H7 (cell line): ENCODE measurements at regions not wholly inside any gene's neighbourhood (a gene's known extent, or its start where the extent isn't known, plus 50 kb on each side); places are given as distances from the start of the nearest gene placed in this dataset.
"Not testable (repeated sequence)": the region's sequence is repeated elsewhere in the genome, so short reads cannot be mapped to it uniquely, and the experiment has no call there.

Experiments used
- DNase-seq: peaks from one replicate; pipeline ENCODE4 v3.0.0; 2012
- H3K27me3 ChIP-seq: 2 replicates; pipeline ENCODE4 v1.6.0; 2011; ENCODE audit warnings: mild to moderate bottlenecking, low read length; ENCODE audit not compliant: control insufficient read depth, insufficient read depth
- H3K36me3 ChIP-seq: replicated peaks from 2 replicates; pipeline ENCODE4 v1.5.1; 2011; ENCODE audit warnings: low read length; ENCODE audit not compliant: control insufficient read depth, insufficient read depth
- H3K4me3 ChIP-seq: 2 replicates; pipeline ENCODE4 v1.5.1; 2011; ENCODE audit warnings: low read depth, mild to moderate bottlenecking, control low read depth, low read length, moderate library complexity; ENCODE audit not compliant: insufficient read depth

- not testable (repeated sequence) for H3K27me3 ChIP-seq, H3K4me3 ChIP-seq, H3K36me3 ChIP-seq, DNase-seq
Measured at GRCh38 chr1:121054928-121055327, 129.2 kb downstream of the FAM72B start.

GRCh38 chr1:121066925-121067324, 117.2 kb downstream of the FAM72B start:
- H3K4me3 ChIP-seq, DNase-seq, H3K27me3 ChIP-seq, H3K36me3 ChIP-seq: not testable (repeated sequence)

GRCh38 chr1:121068738-121069499, 115.2 kb downstream of the FAM72B start:
- H3K36me3 ChIP-seq, DNase-seq, H3K27me3 ChIP-seq, H3K4me3 ChIP-seq: not testable (repeated sequence)

DNA sequence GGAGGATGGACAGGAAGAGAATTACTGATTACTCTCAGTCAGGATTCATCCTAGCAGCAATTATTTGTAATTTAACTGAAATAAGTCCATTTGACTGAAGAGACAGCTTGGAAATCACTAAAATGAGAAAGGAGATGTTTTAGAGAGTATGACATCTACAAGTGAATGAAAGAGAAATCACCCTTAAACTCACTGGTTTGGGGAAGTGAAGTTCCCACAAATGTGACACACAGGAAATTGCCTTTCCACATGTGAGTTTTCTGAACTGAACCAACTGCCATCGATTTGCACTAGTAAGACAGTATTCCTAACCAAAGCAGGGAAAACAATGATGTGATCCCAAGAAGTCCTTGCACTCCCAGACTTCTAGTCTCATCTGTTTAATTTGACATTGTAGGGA, 110.3 kb downstream of the FAM72B start:
- not testable (repeated sequence) for H3K36me3 ChIP-seq, DNase-seq, H3K4me3 ChIP-seq, H3K27me3 ChIP-seq

DNA sequence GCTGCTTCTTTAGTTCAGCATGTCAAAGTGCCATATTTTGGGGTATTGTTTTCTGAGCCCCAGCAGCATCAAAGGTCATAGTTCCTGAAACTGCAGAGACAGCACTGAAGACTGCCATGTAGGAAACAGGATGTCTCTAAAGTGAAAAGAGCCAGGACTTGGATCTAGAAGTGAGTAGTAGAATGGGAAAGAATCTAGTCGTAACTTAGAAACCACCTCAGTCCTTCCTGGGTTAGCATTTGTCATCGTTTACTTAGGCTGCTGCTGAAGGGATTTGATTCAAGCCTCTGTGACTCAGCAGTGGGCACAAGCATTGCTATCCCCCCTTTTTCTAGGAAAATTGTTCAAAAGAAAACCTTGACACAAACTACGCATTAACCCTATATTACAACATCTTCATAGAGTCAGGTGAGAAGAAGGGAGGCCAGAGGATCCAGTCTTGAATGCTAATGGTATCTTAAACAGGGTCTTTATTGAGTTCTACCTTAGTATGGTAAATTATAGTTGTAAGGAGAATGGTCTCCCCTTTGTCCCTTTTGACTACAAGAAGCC, 108.8 kb downstream of the FAM72B start:
- H3K36me3 ChIP-seq, DNase-seq, H3K4me3 ChIP-seq, H3K27me3 ChIP-seq: not testable (repeated sequence)

- DNase-seq, H3K36me3 ChIP-seq, H3K27me3 ChIP-seq, H3K4me3 ChIP-seq: not testable (repeated sequence)
Measured at GRCh38 chr1:121076674-121077073, 107.5 kb downstream of the FAM72B start.

DNA sequence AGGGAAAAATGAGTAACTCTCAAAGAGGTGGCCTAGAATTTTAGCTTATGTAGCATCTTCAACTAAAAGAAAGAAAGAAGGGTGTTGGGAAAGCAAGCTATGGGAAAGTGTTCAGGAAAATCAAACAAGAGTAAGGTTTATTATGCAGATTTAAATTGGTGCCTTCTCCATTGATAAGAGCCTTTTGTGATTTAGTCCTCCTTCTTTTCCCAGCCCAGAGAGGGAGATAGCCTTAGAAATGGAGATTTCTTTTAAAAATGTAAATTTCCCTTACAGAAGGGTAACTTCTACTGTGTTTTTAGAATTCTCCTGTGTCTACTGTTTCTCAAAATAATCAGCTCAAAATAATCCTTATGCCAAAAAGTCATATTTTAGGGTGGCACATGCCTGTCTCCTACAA, 104.5 kb downstream of the FAM72B start:
- H3K27me3 ChIP-seq, DNase-seq, H3K36me3 ChIP-seq, H3K4me3 ChIP-seq: not testable (repeated sequence)

GRCh38 chr1:121080197-121080903, 103.8 kb downstream of the FAM72B start:
- H3K27me3 ChIP-seq, DNase-seq, H3K36me3 ChIP-seq, H3K4me3 ChIP-seq: not testable (repeated sequence)

DNA sequence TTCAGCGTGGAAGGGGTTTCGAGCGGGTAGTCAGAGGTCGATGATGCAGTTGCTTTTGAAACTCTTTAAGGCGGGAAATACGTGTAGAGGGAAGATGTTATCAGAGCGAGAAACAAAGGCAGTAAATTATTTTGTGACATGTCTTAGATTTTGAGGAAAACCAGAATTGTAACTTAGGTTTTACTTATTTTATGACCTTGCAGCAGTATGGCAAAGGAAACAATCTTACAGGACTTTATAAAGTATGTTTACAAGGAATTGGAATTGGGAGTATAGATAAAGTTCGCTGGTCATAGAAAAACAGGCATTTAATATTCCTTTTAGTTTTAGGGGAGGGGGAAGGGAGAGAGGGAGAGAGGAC, 103.3 kb downstream of the FAM72B start:
- not testable (repeated sequence) for H3K4me3 ChIP-seq, H3K27me3 ChIP-seq, DNase-seq, H3K36me3 ChIP-seq

DNA sequence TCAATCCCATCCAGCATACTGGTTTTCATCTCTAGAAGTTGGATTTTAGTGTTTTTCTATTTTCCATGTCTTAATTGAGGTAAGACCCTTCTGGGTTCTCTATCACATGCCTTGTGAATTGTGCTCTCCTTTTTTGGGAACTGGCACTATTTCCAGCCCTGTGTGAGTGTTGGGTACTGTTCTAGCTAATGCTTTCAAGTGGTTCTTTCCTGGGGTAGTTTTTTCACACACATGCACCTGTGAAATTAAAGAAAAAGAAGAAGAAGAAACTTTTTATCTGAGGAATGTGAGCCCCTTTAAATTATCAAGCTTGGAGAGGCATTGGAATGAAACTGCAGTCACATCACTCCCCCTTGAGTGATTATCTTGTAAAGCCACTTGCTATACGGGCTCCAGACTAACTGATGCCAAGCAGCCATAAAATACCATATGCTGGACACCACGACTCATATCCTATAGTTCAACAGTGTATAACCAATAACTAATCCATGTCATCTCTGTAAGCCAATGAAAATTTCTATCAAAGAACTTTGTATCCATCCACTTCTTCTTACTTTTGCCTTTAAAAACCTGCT, 102.4 kb downstream of the FAM72B start:
- H3K27me3 ChIP-seq, H3K36me3 ChIP-seq, H3K4me3 ChIP-seq, DNase-seq: not testable (repeated sequence)

DNA sequence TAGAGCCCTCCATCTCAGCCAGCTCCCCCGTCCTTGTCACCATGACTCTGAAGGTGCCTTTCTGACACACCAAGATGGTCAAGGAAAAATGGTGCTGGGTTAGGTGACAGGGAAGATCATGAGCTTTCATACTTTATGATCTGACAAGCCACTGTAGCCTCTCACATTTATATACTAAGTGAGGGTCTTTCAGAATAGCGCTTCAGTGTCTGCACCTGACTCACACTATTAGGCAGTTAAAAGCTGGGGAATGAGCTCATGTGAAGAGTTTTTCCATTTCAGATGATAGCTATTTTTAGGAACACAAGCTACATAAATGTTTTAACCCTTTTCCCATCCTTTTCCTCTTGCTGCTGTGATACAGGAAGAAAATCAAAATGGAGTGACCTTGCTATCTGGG, 101.1 kb downstream of the FAM72B start:
- H3K4me3 ChIP-seq, DNase-seq, H3K27me3 ChIP-seq, H3K36me3 ChIP-seq: not testable (repeated sequence)

DNA sequence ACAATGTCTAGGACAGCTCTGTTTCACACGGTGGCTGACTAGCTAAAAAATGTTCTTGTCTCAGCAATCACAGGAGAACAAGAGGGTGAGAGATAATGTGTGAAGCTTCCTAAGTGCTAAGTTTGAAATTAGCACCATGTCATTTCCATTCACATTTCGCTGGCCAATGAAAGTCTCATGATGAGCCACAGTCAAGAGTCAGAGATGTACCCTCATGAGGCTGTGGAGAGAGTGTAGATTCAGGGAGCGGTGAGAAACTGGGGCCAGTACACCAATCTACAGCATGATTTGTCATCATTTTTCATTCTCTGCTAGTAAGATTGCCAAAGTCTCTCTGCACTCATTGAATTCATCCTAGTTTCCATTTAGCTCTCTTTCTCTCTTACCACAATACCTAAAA, 97.9 kb downstream of the FAM72B start:
- not testable (repeated sequence) for H3K36me3 ChIP-seq, H3K27me3 ChIP-seq, DNase-seq, H3K4me3 ChIP-seq

DNA sequence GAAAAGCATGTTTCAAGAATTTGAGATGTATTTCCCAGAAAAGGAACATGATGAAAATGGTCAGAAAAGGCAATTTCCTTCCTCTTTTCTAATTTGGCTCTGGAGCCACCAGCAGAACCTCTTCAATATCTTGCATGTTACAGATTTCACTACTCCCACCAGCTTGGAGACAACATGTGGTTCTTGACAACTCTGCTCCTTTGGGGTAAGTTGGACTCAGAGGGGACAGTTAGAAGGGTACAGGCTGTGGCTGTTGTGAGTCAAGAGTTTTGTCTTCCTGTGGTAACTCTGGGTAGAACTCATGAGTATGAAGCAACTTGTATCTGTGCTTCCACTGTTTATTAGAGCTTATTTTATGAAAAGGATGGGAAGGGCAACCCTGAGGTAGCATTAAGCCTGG, 96.9 kb downstream of the FAM72B start:
- H3K4me3 ChIP-seq, H3K27me3 ChIP-seq, H3K36me3 ChIP-seq, DNase-seq: not testable (repeated sequence)

GRCh38 chr1:121088568-121088967, 95.6 kb downstream of the FAM72B start:
- not testable (repeated sequence) for DNase-seq, H3K36me3 ChIP-seq, H3K27me3 ChIP-seq, H3K4me3 ChIP-seq
